ENCODE measurements at regions not wholly inside any gene's neighbourhood (a gene's known extent, or its start where the extent isn't known, plus 50 kb on each side); places are given as distances from the start of the nearest gene placed in this dataset.

DNA sequence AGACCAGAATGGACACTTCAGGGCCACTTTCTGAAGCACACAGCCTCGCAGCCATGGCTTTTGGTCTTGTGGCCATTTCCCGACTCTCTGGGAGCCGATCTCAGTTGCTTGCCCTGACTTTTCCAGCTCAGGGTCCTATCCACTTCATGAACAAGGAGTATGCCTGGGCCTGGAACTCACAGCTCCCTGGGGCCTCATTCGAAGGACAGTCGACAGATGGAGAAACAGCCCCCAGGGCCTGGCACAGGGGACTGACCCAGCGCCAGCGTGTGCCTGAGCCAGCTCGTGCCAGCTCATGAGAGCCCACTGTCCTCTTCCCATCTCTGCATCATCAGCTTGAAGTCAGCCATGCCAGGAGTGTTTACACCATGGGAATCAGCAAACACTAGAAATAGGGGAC, 134.6 kb upstream of the GPC1 start:
- TF ChIP-seq CTCF (IDR thresholded peaks at IDR 0.05) (no peak), POLR2A (IDR thresholded peaks at IDR 0.05) (no peak), POLR2AphosphoS5 (IDR thresholded peaks at IDR 0.05; ENCODE audit: insufficient read depth in 1 of 2, low read depth in 1 of 2) (no peak)
